Ovary (tissue), 3 donors: ENCODE measurements at regions not wholly inside any gene's neighbourhood (a gene's known extent, or its start where the extent isn't known, plus 50 kb on each side); places are given as distances from the start of the nearest gene placed in this dataset.

ENCODE experiments used
- EP300 ChIP-seq: sonication (generic); formaldehyde crosslinking; IDR thresholded peaks from one replicate; pipeline ENCODE4 v1.6.1; 2017; ENCODE audit warnings: antibody characterized with exemption
- POLR2A ChIP-seq: fragments of 450-650 bp; IDR thresholded peaks from one replicate; pipeline ENCODE4 v1.6.1; 2017; ENCODE audit warnings: antibody characterized with exemption, mild to moderate bottlenecking, moderate library complexity
- TF ChIP-seq, protein P1 (sequence below), 3 donors: fragments of 450-650 bp in 2 of 3; fragments of 200-600 bp in 1 of 3; IDR thresholded peaks; one replicate each; pipeline versions ENCODE4 v1.5.1 to v1.8.0; 2016 to 2022; ENCODE audit warnings: antibody characterized with exemption in 3 of 3, mild to moderate bottlenecking in 1 of 3
- donor health status: DM: no; HTN: no; CAD: no.

- TF ChIP-seq, protein P1, sequence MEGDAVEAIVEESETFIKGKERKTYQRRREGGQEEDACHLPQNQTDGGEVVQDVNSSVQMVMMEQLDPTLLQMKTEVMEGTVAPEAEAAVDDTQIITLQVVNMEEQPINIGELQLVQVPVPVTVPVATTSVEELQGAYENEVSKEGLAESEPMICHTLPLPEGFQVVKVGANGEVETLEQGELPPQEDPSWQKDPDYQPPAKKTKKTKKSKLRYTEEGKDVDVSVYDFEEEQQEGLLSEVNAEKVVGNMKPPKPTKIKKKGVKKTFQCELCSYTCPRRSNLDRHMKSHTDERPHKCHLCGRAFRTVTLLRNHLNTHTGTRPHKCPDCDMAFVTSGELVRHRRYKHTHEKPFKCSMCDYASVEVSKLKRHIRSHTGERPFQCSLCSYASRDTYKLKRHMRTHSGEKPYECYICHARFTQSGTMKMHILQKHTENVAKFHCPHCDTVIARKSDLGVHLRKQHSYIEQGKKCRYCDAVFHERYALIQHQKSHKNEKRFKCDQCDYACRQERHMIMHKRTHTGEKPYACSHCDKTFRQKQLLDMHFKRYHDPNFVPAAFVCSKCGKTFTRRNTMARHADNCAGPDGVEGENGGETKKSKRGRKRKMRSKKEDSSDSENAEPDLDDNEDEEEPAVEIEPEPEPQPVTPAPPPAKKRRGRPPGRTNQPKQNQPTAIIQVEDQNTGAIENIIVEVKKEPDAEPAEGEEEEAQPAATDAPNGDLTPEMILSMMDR (IDR thresholded peaks at IDR 0.05): no peak
- TF ChIP-seq POLR2A: no peak
- TF ChIP-seq EP300: no peak
Measured at GRCh38 chr1:177632923-177633615, 336.8 kb downstream of the SEC16B start.
